K562 (cell line): ENCODE measurements at regions not wholly inside any gene's neighbourhood (a gene's known extent, or its start where the extent isn't known, plus 50 kb on each side); places are given as distances from the start of the nearest gene placed in this dataset.

Source experiments
- ATAC-seq: fragments of 200-7000 bp; cut with Tn5 transposase; 3 replicates; pipeline ENCODE4 v1.9.1; 2020; ENCODE audit warnings: moderate library complexity
- BruUV-seq: library from RNA; stranded (reverse); fragments of 400-500 nt; replicated peaks from 2 replicates; lab custom pipeline; 2021; lab: Mats Ljungman, UMichigan
- CTCF ChIA-PET: fragments of 300-600 bp; formaldehyde crosslinking; extraction: SDS; loops from one replicate; lab custom pipeline; 2021; ENCODE audit warnings: low intra/inter-chr PET ratio; lab: Yijun Ruan, JAX
- POLR2A ChIA-PET: fragments of 300-600, 350-650 bp; sonication (Branson Sonifier 250); formaldehyde crosslinking; extraction: SDS; loops from one replicate; lab custom pipeline; 2021; ENCODE audit warnings: antibody characterized with exemption, inconsistent platforms; lab: Yijun Ruan, JAX
- DNase-seq, 4 experiments: peaks; one replicate each; pipeline versions ENCODE4 v3.0.0 to v3.0.0-alpha.2; 2011 to 2018; ENCODE audit warnings: low spot score in 3 of 4, mixed read lengths in 3 of 4; ENCODE audit errors: extremely low read depth in 1 of 4
- FAIRE-seq: peaks from 2 replicates; lab custom pipeline; 2011; peaks lifted over from hg19 to GRCh38; lab: Jason Lieb, UNC
- H2AFZ ChIP-seq: 2 replicates; pipeline ENCODE4 v1.6.0; 2011; ENCODE audit warnings: low read depth, low read length, control low read depth, inconsistent platforms
- H3K27ac ChIP-seq: fragments of 200-600 bp; 3 replicates; pipeline ENCODE4 v1.8.0; 2011; ENCODE audit warnings: low read depth, mild to moderate bottlenecking, control low read depth, inconsistent platforms, low read length, moderate library complexity, mixed read lengths; ENCODE audit errors: extremely low read depth
- H3K27me3 ChIP-seq, 2 experiments: fragments of 300-600 bp in 1 of 2; 2 replicates in 1 of 2; 3 replicates in 1 of 2; pipeline versions ENCODE4 v1.6.0 to v1.8.0; 2011; ENCODE audit warnings: inconsistent platforms in 2 of 2, low read length in 2 of 2, mild to moderate bottlenecking in 1 of 2, mixed read lengths in 1 of 2, moderate library complexity in 1 of 2; ENCODE audit not compliant: control insufficient read depth in 2 of 2, insufficient read depth in 2 of 2
- H3K36me3 ChIP-seq: fragments of 300-600 bp; 3 replicates; pipeline ENCODE4 v1.8.0; 2011; ENCODE audit warnings: mild to moderate bottlenecking, low read length, inconsistent platforms; ENCODE audit not compliant: control insufficient read depth, insufficient read depth
- H3K4me1 ChIP-seq, 2 experiments: fragments of 200-600 bp in 1 of 2; replicated peaks in 1 of 2; 2 replicates in 1 of 2; 3 replicates in 1 of 2; pipeline versions ENCODE4 v1.5.1 to v1.8.0; 2011; ENCODE audit warnings: inconsistent platforms in 2 of 2, low read length in 2 of 2, mild to moderate bottlenecking in 1 of 2, mixed read lengths in 1 of 2, moderate library complexity in 1 of 2; ENCODE audit not compliant: control insufficient read depth in 2 of 2, insufficient read depth in 2 of 2
- H3K4me2 ChIP-seq: 2 replicates; pipeline ENCODE4 v1.6.1; 2011; ENCODE audit warnings: low read length, control low read depth, inconsistent platforms, mixed read lengths; ENCODE audit not compliant: insufficient read depth
- H3K4me3 ChIP-seq: fragments of 200-600 bp; sonication (generic), shearing (Covaris generic); 2 replicates; pipeline ENCODE4 v1.5.1; 2016; ENCODE audit warnings: control low read depth, inconsistent platforms
- H3K79me2 ChIP-seq: fragments of 200-600 bp; 3 replicates; pipeline ENCODE4 v1.8.0; 2011; ENCODE audit warnings: low read length, inconsistent platforms; ENCODE audit not compliant: control insufficient read depth, insufficient read depth
- H3K9ac ChIP-seq, 2 experiments: 2 replicates each; pipeline versions ENCODE4 v1.6.0 to v1.6.1; 2011; ENCODE audit warnings: low read depth in 2 of 2, low read length in 2 of 2, control low read depth in 1 of 2, inconsistent platforms in 1 of 2, mild to moderate bottlenecking in 1 of 2, mixed read lengths in 1 of 2; ENCODE audit not compliant: insufficient read depth in 1 of 2
- H3K9me1 ChIP-seq: one replicate; pipeline ENCODE4 v1.6.0; 2011; ENCODE audit warnings: inconsistent platforms, mild to moderate bottlenecking, low read length, moderate library complexity; ENCODE audit not compliant: control insufficient read depth, insufficient read depth
- H3K9me3 ChIP-seq: replicated peaks from 2 replicates; pipeline ENCODE4 v1.5.1; 2011; ENCODE audit warnings: low read depth, low read length, inconsistent platforms; ENCODE audit not compliant: control insufficient read depth, insufficient read depth
- H4K20me1 ChIP-seq: replicated peaks from 2 replicates; pipeline ENCODE4 v1.6.1; 2011; ENCODE audit warnings: low read length, inconsistent platforms, mixed read lengths; ENCODE audit not compliant: control insufficient read depth, insufficient read depth
- CXXC5 ChIP-seq: fragments of 250-450 bp; sonication (Bioruptor Pico); IDR thresholded peaks from 2 replicates; pipeline ENCODE4 v1.8.0; 2022; ENCODE audit warnings: inconsistent platforms, mild to moderate bottlenecking, moderate library complexity
- ELF2 ChIP-seq: fragments of 250-450 bp; sonication (Bioruptor Pico); IDR thresholded peaks from 2 replicates; pipeline ENCODE4 v1.5.0; 2021; ENCODE audit warnings: mild to moderate bottlenecking
- FOS ChIP-seq: IDR thresholded peaks from 3 replicates; pipeline ENCODE4 v1.6.1; 2011; ENCODE audit not compliant: insufficient read length; ENCODE audit errors: extremely low read depth
- HOXB6 ChIP-seq: fragments of 250-450 bp; sonication (Bioruptor Pico); IDR thresholded peaks from 2 replicates; pipeline ENCODE4 v1.5.1; 2022; ENCODE audit warnings: mild to moderate bottlenecking, borderline replicate concordance
- KLF16 ChIP-seq: IDR thresholded peaks from 2 replicates; pipeline ENCODE4 v1.6.1; 2016; ENCODE audit warnings: antibody characterized with exemption
- NFRKB ChIP-seq: fragments of 450-650 bp; IDR thresholded peaks from 2 replicates; pipeline ENCODE4 v1.6.1; 2016; ENCODE audit warnings: low read depth
- NFXL1 ChIP-seq: fragments of 450-650 bp; formaldehyde crosslinking; IDR thresholded peaks from 2 replicates; pipeline ENCODE4 v1.4.0; 2021; ENCODE audit warnings: mild to moderate bottlenecking
- RAD51 ChIP-seq: fragments of 450-650 bp; IDR thresholded peaks from 2 replicates; pipeline ENCODE4 v1.7.1; 2016; ENCODE audit warnings: low read depth, mild to moderate bottlenecking, borderline replicate concordance
- TAF9B ChIP-seq: fragments of 450-650 bp; IDR thresholded peaks from 2 replicates; pipeline ENCODE4 v1.6.1; 2018; ENCODE audit warnings: mild to moderate bottlenecking; ENCODE audit not compliant: partially characterized antibody
- TCFL5 ChIP-seq: fragments of 250-450 bp; sonication (Bioruptor Pico); conservative IDR thresholded peaks from 2 replicates; pipeline ENCODE4 v1.6.1; 2021; ENCODE audit warnings: mild to moderate bottlenecking, moderate library complexity, matching md5 sums
- THRA ChIP-seq: fragments of 450-650 bp; IDR thresholded peaks from 2 replicates; pipeline ENCODE4 v1.6.1; 2017; ENCODE audit warnings: mild to moderate bottlenecking, moderate library complexity
- ZBTB7A ChIP-seq: IDR thresholded peaks from 2 replicates; pipeline ENCODE4 v1.6.1; 2011; ENCODE audit warnings: low read depth, mild to moderate bottlenecking, low read length, moderate library complexity, borderline replicate concordance; ENCODE audit not compliant: control insufficient read depth
- ZFP30 ChIP-seq: fragments of 250-450 bp; sonication (Bioruptor Pico); IDR thresholded peaks from 2 replicates; pipeline ENCODE4 v1.8.0; 2022; ENCODE audit warnings: moderate library complexity, mild to moderate bottlenecking, inconsistent platforms, borderline replicate concordance
- ZNF143 ChIP-seq: sonication (generic); formaldehyde crosslinking; IDR thresholded peaks from 2 replicates; pipeline ENCODE4 v1.9.0; 2022; ENCODE audit warnings: mild to moderate bottlenecking, missing genetic modification reagents
- ZNF41 ChIP-seq: fragments of 250-450 bp; sonication (Bioruptor Pico); conservative IDR thresholded peaks from 2 replicates; pipeline ENCODE4 v1.4.0; 2020; ENCODE audit warnings: mild to moderate bottlenecking
- WGBS: fragments of 100-300 bp; shearing (Covaris generic); methylation state at CpG from one replicate; pipeline ENCODE4 v1.1.6; 2016; ENCODE audit warnings: low coverage, mixed read lengths; ENCODE audit not compliant: insufficient coverage; ENCODE audit errors: missing lambda C conversion rate; 5-methylcytosine and 5-hydroxymethylcytosine counted together
- in situ Hi-C: fragments of 300-500 bp; cut with MboI; formaldehyde crosslinking; loops from 4 replicates; pipeline ENCODE4 v1.15.0; 2018; ENCODE audit warnings: inconsistent platforms, mixed read lengths
- intact Hi-C: fragments of 100-400 bp; cut with micrococcal nuclease; formaldehyde crosslinking; loops from 2 replicates; pipeline ENCODE4 v1.14.2; 2022
- TF ChIP-seq, protein P1 (sequence below): sonication (generic); formaldehyde crosslinking; IDR thresholded peaks from 2 replicates; pipeline ENCODE4 v1.8.0; 2022; ENCODE audit warnings: missing genetic modification reagents, mild to moderate bottlenecking, borderline replicate concordance

DNA sequence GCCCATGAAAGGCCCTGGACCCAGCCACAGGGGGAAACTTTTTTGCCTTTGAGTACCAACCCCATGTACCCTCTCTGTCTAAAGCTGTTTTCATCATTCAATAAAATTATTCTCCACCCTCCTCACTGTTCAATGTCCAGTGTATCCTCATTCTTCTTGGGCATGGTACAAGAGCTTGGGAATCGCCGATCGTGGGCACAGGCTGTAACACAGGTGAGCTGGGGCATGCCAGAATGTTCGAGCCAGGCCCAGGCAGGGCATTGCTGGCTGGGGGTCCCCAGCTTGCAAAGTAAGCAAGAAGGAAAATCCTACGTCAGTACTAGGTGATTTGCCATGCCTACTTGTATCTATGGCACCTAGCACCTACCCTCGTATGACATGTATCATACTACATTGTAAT, 162.1 kb upstream of the NOL4 start (continued):
- TF ChIP-seq, protein P1, sequence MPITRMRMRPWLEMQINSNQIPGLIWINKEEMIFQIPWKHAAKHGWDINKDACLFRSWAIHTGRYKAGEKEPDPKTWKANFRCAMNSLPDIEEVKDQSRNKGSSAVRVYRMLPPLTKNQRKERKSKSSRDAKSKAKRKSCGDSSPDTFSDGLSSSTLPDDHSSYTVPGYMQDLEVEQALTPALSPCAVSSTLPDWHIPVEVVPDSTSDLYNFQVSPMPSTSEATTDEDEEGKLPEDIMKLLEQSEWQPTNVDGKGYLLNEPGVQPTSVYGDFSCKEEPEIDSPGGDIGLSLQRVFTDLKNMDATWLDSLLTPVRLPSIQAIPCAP (CRISPR knock-in tag) = no peak

- in situ Hi-C loops = no loop called here
- FAIRE-seq (no peak), DNase-seq (no peak), ATAC-seq (no peak)
- intact Hi-C loops = no loop called here
- CTCF ChIA-PET = no interaction called here
- H3K27ac ChIP-seq = no peak overlapping the region
- no TSS peak for BruUV-seq
- H3K4me3 ChIP-seq = no peak overlapping the region
- POLR2A ChIA-PET = no interaction called here
- no peaks in the 10 kb centered on the region for H3K79me2 ChIP-seq
- no peaks in the 10 kb centered on the region for H4K20me1 ChIP-seq
- no peak for TF ChIP-seq TCFL5
- no peak for TF ChIP-seq ZNF41
- no peak for TF ChIP-seq TAF9B
- TF ChIP-seq NFXL1 (CRISPR knock-in tag) = no peak
- TF ChIP-seq ZFP30 (CRISPR knock-in tag) = no peak
- no peak for TF ChIP-seq THRA
- TF ChIP-seq ZNF143 (CRISPR knock-in tag) = no peak
- TF ChIP-seq NFRKB = no peak
- TF ChIP-seq RAD51 = no peak
- no peak for TF ChIP-seq ZBTB7A
- TF ChIP-seq ELF2 (CRISPR knock-in tag) = no peak
- no peak for TF ChIP-seq KLF16
- no peak for TF ChIP-seq FOS
- TF ChIP-seq HOXB6 = no peak
- no peak for TF ChIP-seq CXXC5
- no peak overlapping the region for H3K4me2 ChIP-seq
- WGBS = 2% methylated on average over 2 of the region's 2 CpGs
- no peaks in the 10 kb centered on the region for H3K9me3 ChIP-seq
- no peaks in the 10 kb centered on the region for H3K9me1 ChIP-seq
- no peaks in the 10 kb centered on the region for H3K4me1 ChIP-seq
- H3K27me3 ChIP-seq = no peaks in the 10 kb centered on the region
- no peaks in the 10 kb centered on the region for H3K36me3 ChIP-seq
- no peak overlapping the region for H3K9ac ChIP-seq
- no peak overlapping the region for H2AFZ ChIP-seq
Measured at GRCh38 chr18:34397286-34397896, 172.7 kb upstream of the NOL4 start.
